A549 (cell line): ENCODE measurements at regions not wholly inside any gene's neighbourhood (a gene's known extent, or its start where the extent isn't known, plus 50 kb on each side); places are given as distances from the start of the nearest gene placed in this dataset.

Experiments used
- ATAC-seq, 2 experiments: fragments of 200-7000 bp in 1 of 2; fragments of >200 bp in 1 of 2; cut with Nextera tagmentation in 1 of 2; cut with Tn5 transposase in 1 of 2; 3 replicates each; pipeline versions ENCODE4 v1.8.0 to v1.9.1; 2018 to 2020; ENCODE audit warnings: mild to moderate bottlenecking in 1 of 2, moderate library complexity in 1 of 2
- CTCF ChIA-PET: fragments of 300-600 bp; sonication (Branson Sonifier 250); formaldehyde crosslinking; extraction: SDS; loops from one replicate; lab custom pipeline; 2021; ENCODE audit warnings: antibody characterized with exemption, inconsistent platforms; lab: Yijun Ruan, JAX
- POLR2A ChIA-PET: fragments of 350-600 bp; formaldehyde crosslinking; extraction: SDS; loops from one replicate; lab custom pipeline; 2021; ENCODE audit warnings: antibody characterized with exemption, inconsistent platforms; lab: Yijun Ruan, JAX
- DNase-seq, 2 experiments: peaks; one replicate each; pipeline versions ENCODE4 v3.0.0 to v3.0.0-alpha.2; 2011 to 2016; ENCODE audit warnings: low read depth in 1 of 2, low spot score in 1 of 2
- FAIRE-seq: peaks from 2 replicates; lab custom pipeline; 2011; peaks lifted over from hg19 to GRCh38; lab: Jason Lieb, UNC
- H3K27ac ChIP-seq, 2 experiments: fragments of >200 bp; sonication (Bioruptor Twin); formaldehyde crosslinking; 3 replicates each; pipeline ENCODE4 v1.5.1; 2016 to 2017
- H3K4me1 ChIP-seq: fragments of >200 bp; sonication (Bioruptor Twin); formaldehyde crosslinking; 3 replicates; pipeline ENCODE4 v1.6.1; 2016
- H3K4me2 ChIP-seq: fragments of >200 bp; sonication (Bioruptor Twin); formaldehyde crosslinking; 3 replicates; pipeline ENCODE4 v1.6.1; 2016
- H3K4me3 ChIP-seq: fragments of >200 bp; sonication (Bioruptor Twin); formaldehyde crosslinking; 3 replicates; pipeline ENCODE4 v1.5.1; 2016
- H3K9me3 ChIP-seq: fragments of >200 bp; sonication (Bioruptor Twin); formaldehyde crosslinking; 3 replicates; pipeline ENCODE4 v1.6.1; 2016
- BCL3 ChIP-seq: fragments of >200 bp; sonication (Bioruptor Twin); formaldehyde crosslinking; IDR thresholded peaks from 3 replicates; pipeline ENCODE4 v1.6.1; 2016
- CBX8 ChIP-seq: fragments of 200-600 bp; sonication (generic); IDR thresholded peaks from 2 replicates; pipeline ENCODE4 v1.6.1; 2016
- CHD2 ChIP-seq: fragments of 150-350 bp; IDR thresholded peaks from 2 replicates; pipeline ENCODE4 v1.6.1; 2014; ENCODE audit warnings: low read length; ENCODE audit not compliant: partially characterized antibody
- CHD4 ChIP-seq: fragments of 200-600 bp; sonication (generic); IDR thresholded peaks from 2 replicates; pipeline ENCODE4 v1.6.1; 2016; ENCODE audit warnings: antibody characterized with exemption, mild to moderate bottlenecking, borderline replicate concordance
- FOSB ChIP-seq: fragments of 250-450 bp; sonication (Bioruptor Pico); IDR thresholded peaks from 2 replicates; pipeline ENCODE4 v1.5.0; 2020; ENCODE audit warnings: mild to moderate bottlenecking, moderate library complexity
- HEYL ChIP-seq: fragments of 250-450 bp; sonication (Bioruptor Pico); IDR thresholded peaks from 2 replicates; pipeline ENCODE4 v1.8.0; 2021; ENCODE audit warnings: mild to moderate bottlenecking, moderate library complexity
- HMGXB4 ChIP-seq: fragments of 250-450 bp; sonication (Bioruptor Pico); IDR thresholded peaks from 2 replicates; pipeline ENCODE4 v1.5.0; 2021; ENCODE audit warnings: mild to moderate bottlenecking, moderate library complexity, borderline replicate concordance
- HOXA7 ChIP-seq: fragments of 250-450 bp; sonication (Bioruptor Pico); IDR thresholded peaks from 2 replicates; pipeline ENCODE4 v1.5.0; 2020; ENCODE audit warnings: mild to moderate bottlenecking, moderate library complexity
- JUN ChIP-seq, 2 experiments: fragments of >200 bp; sonication (Bioruptor Twin); formaldehyde crosslinking; IDR thresholded peaks; 2 replicates in 1 of 2; 3 replicates in 1 of 2; pipeline ENCODE4 v1.6.1; 2016 to 2017
- KDM5A ChIP-seq: fragments of 200-600 bp; sonication (generic); IDR thresholded peaks from 2 replicates; pipeline ENCODE4 v1.6.1; 2016; ENCODE audit warnings: antibody characterized with exemption, mild to moderate bottlenecking
- MAZ ChIP-seq: fragments of 150-350 bp; IDR thresholded peaks from 2 replicates; pipeline ENCODE4 v1.6.1; 2014; ENCODE audit warnings: antibody characterized with exemption, low read depth, low read length, borderline replicate concordance
- PBX3 ChIP-seq: IDR thresholded peaks from 2 replicates; pipeline ENCODE4 v1.6.1; 2012
- PHF8 ChIP-seq: fragments of 200-600 bp; sonication (generic); IDR thresholded peaks from 2 replicates; pipeline ENCODE4 v1.6.1; 2016; ENCODE audit warnings: low read depth, mild to moderate bottlenecking, antibody characterized with exemption, moderate library complexity, borderline replicate concordance
- REST ChIP-seq: fragments of 200-600 bp; sonication (generic); IDR thresholded peaks from 2 replicates; pipeline ENCODE4 v1.6.1; 2016; ENCODE audit warnings: antibody characterized with exemption, mild to moderate bottlenecking, moderate library complexity
- RFX5 ChIP-seq: fragments of 450-650 bp; IDR thresholded peaks from 2 replicates; pipeline ENCODE4 v1.7.1; 2014; ENCODE audit warnings: antibody characterized with exemption, mild to moderate bottlenecking, moderate library complexity
- RNF2 ChIP-seq: fragments of 200-600 bp; sonication (generic); IDR thresholded peaks from 2 replicates; pipeline ENCODE4 v1.6.1; 2016; ENCODE audit warnings: low read depth, mild to moderate bottlenecking, antibody characterized with exemption, moderate library complexity, borderline replicate concordance
- TFCP2L1 ChIP-seq: fragments of 250-450 bp; sonication (Bioruptor Pico); IDR thresholded peaks from 2 replicates; pipeline ENCODE4 v1.5.0; 2021; ENCODE audit warnings: mild to moderate bottlenecking
- TP53 ChIP-seq: fragments of 250-450 bp; sonication (Bioruptor Pico); IDR thresholded peaks from 2 replicates; pipeline ENCODE4 v1.5.0; 2021; ENCODE audit warnings: mild to moderate bottlenecking, moderate library complexity
- USF2 ChIP-seq: fragments of 450-650 bp; IDR thresholded peaks from 2 replicates; pipeline ENCODE4 v1.6.1; 2014; ENCODE audit warnings: antibody characterized with exemption
- ZC3H11A ChIP-seq: fragments of 450-650 bp; IDR thresholded peaks from 2 replicates; pipeline ENCODE4 v1.6.1; 2014; ENCODE audit warnings: antibody characterized with exemption, mild to moderate bottlenecking
- ZFP36 ChIP-seq: fragments of 450-650 bp; IDR thresholded peaks from 2 replicates; pipeline ENCODE4 v1.6.1; 2014; ENCODE audit warnings: borderline replicate concordance; ENCODE audit not compliant: partially characterized antibody
- ZNF302 ChIP-seq: fragments of 250-450 bp; sonication (Bioruptor Pico); IDR thresholded peaks from 2 replicates; pipeline ENCODE4 v1.9.0; 2021; ENCODE audit warnings: inconsistent platforms, mild to moderate bottlenecking, moderate library complexity
- ZSCAN20 ChIP-seq: fragments of 250-450 bp; sonication (Bioruptor Pico); IDR thresholded peaks from 2 replicates; pipeline ENCODE4 v1.8.0; 2022; ENCODE audit warnings: mild to moderate bottlenecking, moderate library complexity
- WGBS: methylation state at CpG from one replicate; pipeline ENCODE4 v1.1.6; 2017; ENCODE audit errors: missing lambda C conversion rate; 5-methylcytosine and 5-hydroxymethylcytosine counted together

GRCh38 chr5:72747826-72748225, 68.6 kb upstream of the TNPO1 start (continued):
- no peak for TF ChIP-seq BCL3
- TF ChIP-seq JUN (IDR thresholded peaks at IDR 0.05) = no peak
- TF ChIP-seq ZSCAN20 (CRISPR knock-in tag) = no peak
- TF ChIP-seq FOSB (CRISPR knock-in tag) = no peak
- TF ChIP-seq, all 56 proteins: peak for 0

- no peak overlapping the region for H3K4me3 ChIP-seq
- no peak for ATAC-seq
- no peak for FAIRE-seq
- peaks cover 4% of the 10 kb centered on the region; the same call in 1 of the 3 replicates for H3K9me3 ChIP-seq
- CTCF ChIA-PET = no interaction called here
- H3K27ac ChIP-seq = no peak overlapping the region
- DNase-seq = no peak
- 84% methylated on average over 5 of the region's 5 CpGs for WGBS
- POLR2A ChIA-PET = no interaction called here
- no peaks in the 10 kb centered on the region for H3K4me1 ChIP-seq
- H3K4me2 ChIP-seq = no peak overlapping the region
- TF ChIP-seq HMGXB4 (CRISPR knock-in tag) = no peak
- TF ChIP-seq ZC3H11A = no peak
- TF ChIP-seq PBX3 = no peak
- no peak for TF ChIP-seq TP53 (CRISPR knock-in tag)
- TF ChIP-seq PHF8 = no peak
Observed at GRCh38 chr5:72746736-72747135, 69.7 kb upstream of the TNPO1 start.

DNA sequence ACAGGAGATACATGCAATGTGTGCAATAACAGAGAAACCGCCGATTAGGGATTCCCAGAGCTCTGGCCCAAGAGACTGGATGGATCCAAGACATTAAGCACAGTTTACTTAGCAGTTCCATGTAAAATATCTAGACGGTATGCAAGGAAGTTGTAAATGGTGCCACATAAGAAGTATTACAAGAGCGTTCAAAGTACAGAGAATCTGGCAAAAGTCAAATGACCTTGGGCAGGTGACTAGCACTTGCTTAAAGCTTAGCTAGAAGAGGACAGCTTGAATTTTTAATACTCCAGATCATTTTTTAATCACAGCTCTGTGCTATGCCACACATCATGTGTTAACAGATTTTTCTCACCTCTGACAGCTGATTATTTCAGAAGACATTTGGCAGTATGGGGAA, 72.3 kb upstream of the TNPO1 start:
- ChIA-PET CTCF (no interaction called here), POLR2A (no interaction called here)
- no peak overlapping the region for H3K27ac ChIP-seq
- no peak for TF ChIP-seq PBX3
- TF ChIP-seq CBX8 = no peak
- no peak for TF ChIP-seq FOSB (CRISPR knock-in tag)
- no peak for TF ChIP-seq HOXA7 (CRISPR knock-in tag)
- no peak for TF ChIP-seq ZFP36
- no peak for TF ChIP-seq CHD2
- no peak for TF ChIP-seq KDM5A
- WGBS = 89% methylated on average over 4 of the region's 4 CpGs
- ATAC-seq (no peak), FAIRE-seq (no peak), DNase-seq (no peak)
- no peak overlapping the region for H3K4me3 ChIP-seq
- H3K4me2 ChIP-seq = no peak overlapping the region
- peaks cover 4% of the 10 kb centered on the region; the same call in 1 of the 3 replicates for H3K9me3 ChIP-seq
- H3K4me1 ChIP-seq = no peaks in the 10 kb centered on the region

DNA sequence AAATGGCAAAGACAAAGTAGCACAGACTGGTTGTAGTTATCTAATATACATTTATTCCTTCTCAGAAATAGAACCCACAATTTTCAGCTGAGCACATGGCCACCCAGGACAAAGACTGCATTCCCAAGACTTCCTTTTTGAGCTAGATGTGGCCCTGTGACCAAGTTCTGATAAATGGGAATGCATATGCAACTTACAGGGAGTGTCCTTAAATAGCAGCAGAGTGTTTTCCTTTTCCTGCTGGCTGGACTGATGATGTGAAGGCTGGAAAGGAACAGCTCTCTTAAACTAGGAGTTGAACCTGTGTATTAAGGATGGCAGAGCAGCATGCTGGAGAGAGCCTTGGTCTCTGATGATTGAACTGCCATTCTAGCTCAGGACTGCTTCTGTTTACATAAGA, 74.7 kb upstream of the TNPO1 start:
- DNase-seq (no peak), FAIRE-seq (no peak), ATAC-seq (no peak)
- no peak overlapping the region for H3K4me3 ChIP-seq
- no peak overlapping the region for H3K27ac ChIP-seq
- no peaks in the 10 kb centered on the region for H3K4me1 ChIP-seq
- H3K4me2 ChIP-seq = no peak overlapping the region
- CTCF ChIA-PET = no interaction called here
- POLR2A ChIA-PET = no interaction called here
- no peaks in the 10 kb centered on the region for H3K9me3 ChIP-seq
- TF ChIP-seq CBX8 = no peak
- no peak for TF ChIP-seq RFX5
- TF ChIP-seq CHD4 = no peak
- TF ChIP-seq MAZ = no peak
- TF ChIP-seq CHD2 = no peak
- no peak for TF ChIP-seq USF2
- no peak for TF ChIP-seq RNF2
- TF ChIP-seq TFCP2L1 (CRISPR knock-in tag) = no peak
- TF ChIP-seq HEYL (CRISPR knock-in tag) = no peak
- no peak for TF ChIP-seq ZFP36
- TF ChIP-seq REST = no peak
- no peak for TF ChIP-seq ZNF302 (CRISPR knock-in tag)
